Gastroesophageal sphincter (tissue), 4 donors: ENCODE measurements at regions not wholly inside any gene's neighbourhood (a gene's known extent, or its start where the extent isn't known, plus 50 kb on each side); places are given as distances from the start of the nearest gene placed in this dataset.

Source experiments
- ATAC-seq: fragments of 150-250 bp; one replicate; pipeline ENCODE4 v1.9.1; 2016; ENCODE audit warnings: mild to moderate bottlenecking, moderate library complexity
- H3K27ac ChIP-seq, 4 donors: fragments of 200-600 bp; sonication (generic) in 3 of 4; 1 replicate in 3 of 4; 2 replicates in 1 of 4; pipeline ENCODE4 v1.5.1; 2016 to 2019
- H3K27me3 ChIP-seq: fragments of 200-600 bp; sonication (generic); one replicate; pipeline ENCODE4 v1.5.1; 2019
- H3K36me3 ChIP-seq, 2 donors: fragments of 200-600 bp; sonication (generic); one replicate each; pipeline ENCODE4 v1.5.1; 2019; ENCODE audit warnings: control low read depth in 1 of 2
- H3K4me1 ChIP-seq, 3 donors: fragments of 200-600 bp; sonication (generic); 1 replicate in 2 of 3; 2 replicates in 1 of 3; pipeline ENCODE4 v1.5.1; 2016 to 2019; ENCODE audit warnings: control low read depth in 2 of 3
- H3K4me3 ChIP-seq, 2 donors: fragments of 200-600 bp; sonication (generic); one replicate each; pipeline ENCODE4 v1.5.1; 2019; ENCODE audit warnings: mild to moderate bottlenecking in 1 of 2, moderate library complexity in 1 of 2
- H3K9me3 ChIP-seq, 3 donors: fragments of 200-600 bp; sonication (generic); one replicate each; pipeline ENCODE4 v1.5.1; 2017 to 2019; ENCODE audit warnings: control low read depth in 2 of 3
- CTCF ChIP-seq, 4 experiments: fragments of 200-600 bp in 2 of 4; fragments of 450-650 bp in 2 of 4; sonication (generic) in 1 of 4; IDR thresholded peaks; one replicate each; pipeline ENCODE4 v1.5.1; 2017 to 2019; ENCODE audit warnings: antibody characterized with exemption in 4 of 4, mild to moderate bottlenecking in 2 of 4, moderate library complexity in 2 of 4
- EP300 ChIP-seq: sonication (generic); formaldehyde crosslinking; IDR thresholded peaks from one replicate; pipeline ENCODE4 v1.6.1; 2017; ENCODE audit warnings: antibody characterized with exemption, mild to moderate bottlenecking
- POLR2A ChIP-seq, 2 donors: fragments of 450-650 bp; IDR thresholded peaks; one replicate each; pipeline ENCODE4 v1.6.1; 2017; ENCODE audit warnings: antibody characterized with exemption in 2 of 2, mild to moderate bottlenecking in 2 of 2, moderate library complexity in 1 of 2
- POLR2AphosphoS5 ChIP-seq: sonication (generic); formaldehyde crosslinking; IDR thresholded peaks from one replicate; pipeline ENCODE4 v1.6.1; 2017; ENCODE audit warnings: antibody characterized with exemption
- WGBS, 2 donors: methylation state at CpG; one replicate each; pipeline ENCODE4 v1.1.5; 2018; ENCODE audit warnings: low coverage in 1 of 2; 5-methylcytosine and 5-hydroxymethylcytosine counted together

GRCh38 chr11:128018692-128019091 is 568.7 kb downstream of the ETS1 start:
- TF ChIP-seq POLR2AphosphoS5: no peak
- no peak for TF ChIP-seq CTCF (IDR thresholded peaks at IDR 0.05)
- no peak for TF ChIP-seq EP300
- no peak for TF ChIP-seq POLR2A (IDR thresholded peaks at IDR 0.05)
- H3K36me3 ChIP-seq: no peaks in the 10 kb centered on the region
- H3K27ac ChIP-seq: no peak overlapping the region
- H3K4me3 ChIP-seq: no peak overlapping the region
- no peaks in the 10 kb centered on the region for H3K4me1 ChIP-seq
- no peak for ATAC-seq
- 92 to 94% methylated on average over 6 of the region's 6 CpGs for WGBS, 2 donors
- H3K27me3 ChIP-seq: peaks cover 8% of the 10 kb centered on the region
- H3K9me3 ChIP-seq: no peaks in the 10 kb centered on the region

- H3K27ac ChIP-seq: no peak overlapping the region
Observed at GRCh38 chr11:128005562-128005961, 581.8 kb downstream of the ETS1 start.

GRCh38 chr11:127998421-127998820 is 588.9 kb downstream of the ETS1 start:
- H3K27me3 ChIP-seq: peaks cover 5% of the 10 kb centered on the region
- TF ChIP-seq EP300 (no peak), POLR2A (IDR thresholded peaks at IDR 0.05) (no peak), POLR2AphosphoS5 (no peak)
- H3K9me3 ChIP-seq: no peaks in the 10 kb centered on the region
- WGBS, 2 donors: 80 to 83% methylated on average over 5 of the region's 5 CpGs
- H3K27ac ChIP-seq: no peak overlapping the region
- no peak overlapping the region for H3K4me3 ChIP-seq
- no peaks in the 10 kb centered on the region for H3K36me3 ChIP-seq
- no peak for ATAC-seq
- no peaks in the 10 kb centered on the region for H3K4me1 ChIP-seq

More at GRCh38 chr11:128005562-128005961, 581.8 kb downstream of the ETS1 start:
- no peaks in the 10 kb centered on the region for H3K4me1 ChIP-seq
- peaks cover 0 to 39% (median 0%) of the 10 kb centered on the region in 3 donors for H3K9me3 ChIP-seq
- H3K4me3 ChIP-seq: no peak overlapping the region
- H3K27me3 ChIP-seq: peaks cover 18% of the 10 kb centered on the region
- H3K36me3 ChIP-seq: no peaks in the 10 kb centered on the region
- WGBS, 2 donors: 22 to 52% methylated on average over 1 to 2 of the region's 2 CpGs
- no peak for ATAC-seq
- TF ChIP-seq EP300: no peak
- TF ChIP-seq POLR2A (IDR thresholded peaks at IDR 0.05): no peak
- TF ChIP-seq POLR2AphosphoS5: no peak
- no peak for TF ChIP-seq CTCF (IDR thresholded peaks at IDR 0.05)

- TF ChIP-seq POLR2AphosphoS5 (no peak), POLR2A (IDR thresholded peaks at IDR 0.05) (no peak), CTCF (IDR thresholded peaks at IDR 0.05) (no peak), EP300 (no peak)
- WGBS, 2 donors: 89 to 96% methylated on average over 1 to 2 of the region's 2 CpGs
Observed at GRCh38 chr11:127997594-127997993, 589.8 kb downstream of the ETS1 start.

GRCh38 chr11:127996825-127997224 is 590.5 kb downstream of the ETS1 start:
- Histone ChIP-seq H3K4me3 (no peak overlapping the region), H3K36me3 (no peaks in the 10 kb centered on the region), H3K9me3 (no peaks in the 10 kb centered on the region), H3K4me1 (no peaks in the 10 kb centered on the region), H3K27me3 (peaks cover 5% of the 10 kb centered on the region), H3K27ac (no peak overlapping the region)
- ATAC-seq: no peak
- TF ChIP-seq POLR2A (IDR thresholded peaks at IDR 0.05) (no peak), EP300 (no peak), CTCF (IDR thresholded peaks at IDR 0.05) (no peak), POLR2AphosphoS5 (no peak)
- WGBS, 2 donors: 76 to 80% methylated on average over 5 of the region's 5 CpGs

More at GRCh38 chr11:127997594-127997993, 589.8 kb downstream of the ETS1 start:
- H3K4me3 ChIP-seq: no peak overlapping the region
- no peaks in the 10 kb centered on the region for H3K9me3 ChIP-seq
- no peak overlapping the region for H3K27ac ChIP-seq
- no peaks in the 10 kb centered on the region for H3K4me1 ChIP-seq
- H3K36me3 ChIP-seq: no peaks in the 10 kb centered on the region
- no peak for ATAC-seq
- peaks cover 5% of the 10 kb centered on the region for H3K27me3 ChIP-seq
